CD4-positive, alpha-beta T cell (primary cell): ENCODE measurements at regions not wholly inside any gene's neighbourhood (a gene's known extent, or its start where the extent isn't known, plus 50 kb on each side); places are given as distances from the start of the nearest gene placed in this dataset.

Source experiments
- ATAC-seq: fragments of 200-7000 bp; cut with Tn5 transposase; one replicate; pipeline ENCODE4 v1.10.0; 2022; ENCODE audit warnings: mild to moderate bottlenecking; ENCODE audit not compliant: poor library complexity
- CTCF ChIA-PET: fragments of 350-600 bp; sonication (Branson Sonifier 250); formaldehyde crosslinking; loops from one replicate; lab custom pipeline; 2021; ENCODE audit warnings: antibody characterized with exemption, inconsistent platforms; lab: Charles Lee
- POLR2A ChIA-PET: fragments of 350-600 bp; sonication (Branson Sonifier 250); formaldehyde crosslinking; loops from one replicate; lab custom pipeline; 2021; ENCODE audit warnings: antibody characterized with exemption, inconsistent platforms; lab: Charles Lee
- DNase-seq, 14 experiments: peaks; one replicate each; pipeline ENCODE4 v3.0.0-alpha.2; 2013 to 2020; ENCODE audit warnings: mixed read lengths in 2 of 14
- H3K27ac ChIP-seq, 2 donors: one replicate each; pipeline versions ENCODE4 v1.5.1 to v1.7.0; 2013; ENCODE audit warnings: low read length in 2 of 2, low read depth in 1 of 2, mild to moderate bottlenecking in 1 of 2
- H3K27me3 ChIP-seq, 2 experiments: 1 replicate in 1 of 2; 2 replicates in 1 of 2; pipeline versions ENCODE4 v1.6.1 to v1.7.0; 2013; ENCODE audit warnings: low read length in 2 of 2, control low read depth in 1 of 2, mild to moderate bottlenecking in 1 of 2, moderate library complexity in 1 of 2; ENCODE audit not compliant: insufficient read depth in 2 of 2, control insufficient read depth in 1 of 2
- H3K36me3 ChIP-seq: one replicate; pipeline ENCODE4 v1.6.1; 2013; ENCODE audit warnings: low read length, control low read depth; ENCODE audit not compliant: insufficient read depth
- H3K4me1 ChIP-seq: one replicate; pipeline ENCODE4 v1.6.1; 2013; ENCODE audit warnings: low read length, control low read depth; ENCODE audit not compliant: insufficient read depth
- H3K4me3 ChIP-seq: one replicate; pipeline ENCODE4 v1.5.1; 2013; ENCODE audit warnings: mild to moderate bottlenecking, low read length, moderate library complexity
- H3K9me3 ChIP-seq, 2 experiments: 1 replicate in 1 of 2; 2 replicates in 1 of 2; pipeline versions ENCODE4 v1.6.1 to v1.7.0; 2013; ENCODE audit warnings: low read length in 2 of 2, mild to moderate bottlenecking in 2 of 2, control low read depth in 1 of 2, moderate library complexity in 1 of 2; ENCODE audit not compliant: control insufficient read depth in 1 of 2, insufficient read depth in 1 of 2
- H3K27ac Mint-ChIP-seq: one replicate; pipeline ENCODE4 v1.8.0; 2020; ENCODE audit warnings: mixed read lengths
- H3K27me3 Mint-ChIP-seq: one replicate; pipeline ENCODE4 v1.8.0; 2021; ENCODE audit warnings: mixed read lengths
- H3K36me3 Mint-ChIP-seq: one replicate; pipeline ENCODE4 v1.8.0; 2021; ENCODE audit warnings: low read depth, mixed read lengths
- H3K4me1 Mint-ChIP-seq: one replicate; pipeline ENCODE4 v1.8.0; 2021; ENCODE audit warnings: low read depth, mixed read lengths
- H3K4me3 Mint-ChIP-seq: one replicate; pipeline ENCODE4 v1.8.0; 2020; ENCODE audit warnings: mild to moderate bottlenecking, mixed read lengths
- H3K9me3 Mint-ChIP-seq: one replicate; pipeline ENCODE4 v1.8.0; 2020; ENCODE audit warnings: mixed read lengths
- intact Hi-C, 2 experiments: fragments of 100-400 bp; cut with DNase I in 1 of 2; cut with micrococcal nuclease in 1 of 2; formaldehyde crosslinking; loops; one replicate each; pipeline versions ENCODE4 v1.15.1 to v1.9.0; 2023 to 2025; cut with DNase I, micrococcal nuclease
- TF ChIP-seq, protein P1 (sequence below): fragments of 200-600 bp; IDR thresholded peaks from one replicate; pipeline ENCODE4 v1.8.0; 2022; ENCODE audit warnings: antibody characterized with exemption, mild to moderate bottlenecking

DNA sequence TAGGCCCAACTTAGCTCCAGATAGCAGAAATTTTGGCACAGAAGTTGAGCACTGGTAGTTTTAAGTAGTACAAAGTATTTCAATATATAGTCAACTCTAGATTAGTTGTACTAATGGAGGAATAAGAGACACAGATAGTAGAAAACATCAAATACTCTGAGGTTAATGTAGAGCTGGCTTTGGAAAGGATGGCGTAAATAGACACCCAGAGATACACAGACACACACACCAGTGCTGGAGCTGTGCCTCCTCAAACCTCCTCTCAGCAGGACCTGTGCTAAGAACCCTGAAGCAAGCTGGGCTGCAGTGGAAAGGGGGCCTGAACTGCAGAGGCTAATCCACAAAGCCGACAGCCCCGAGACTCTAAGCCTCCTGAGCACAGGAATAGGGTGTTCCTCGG is 67.0 kb upstream of the EDEM3 start:
- Histone ChIP-seq H3K4me1 (no peaks in the 10 kb centered on the region), H3K4me3 (no peak overlapping the region), H3K9me3 (no peaks in the 10 kb centered on the region), H3K27ac (no peak overlapping the region), H3K27me3 (no peaks in the 10 kb centered on the region), H3K36me3 (peaks cover 61% of the 10 kb centered on the region)
- H3K4me3 Mint-ChIP-seq, result no peak overlapping the region
- CTCF ChIA-PET, result no interaction called here
- H3K9me3 Mint-ChIP-seq, result no peaks in the 10 kb centered on the region
- ATAC-seq (no peak), DNase-seq (no peak)
- TF ChIP-seq, protein P1, sequence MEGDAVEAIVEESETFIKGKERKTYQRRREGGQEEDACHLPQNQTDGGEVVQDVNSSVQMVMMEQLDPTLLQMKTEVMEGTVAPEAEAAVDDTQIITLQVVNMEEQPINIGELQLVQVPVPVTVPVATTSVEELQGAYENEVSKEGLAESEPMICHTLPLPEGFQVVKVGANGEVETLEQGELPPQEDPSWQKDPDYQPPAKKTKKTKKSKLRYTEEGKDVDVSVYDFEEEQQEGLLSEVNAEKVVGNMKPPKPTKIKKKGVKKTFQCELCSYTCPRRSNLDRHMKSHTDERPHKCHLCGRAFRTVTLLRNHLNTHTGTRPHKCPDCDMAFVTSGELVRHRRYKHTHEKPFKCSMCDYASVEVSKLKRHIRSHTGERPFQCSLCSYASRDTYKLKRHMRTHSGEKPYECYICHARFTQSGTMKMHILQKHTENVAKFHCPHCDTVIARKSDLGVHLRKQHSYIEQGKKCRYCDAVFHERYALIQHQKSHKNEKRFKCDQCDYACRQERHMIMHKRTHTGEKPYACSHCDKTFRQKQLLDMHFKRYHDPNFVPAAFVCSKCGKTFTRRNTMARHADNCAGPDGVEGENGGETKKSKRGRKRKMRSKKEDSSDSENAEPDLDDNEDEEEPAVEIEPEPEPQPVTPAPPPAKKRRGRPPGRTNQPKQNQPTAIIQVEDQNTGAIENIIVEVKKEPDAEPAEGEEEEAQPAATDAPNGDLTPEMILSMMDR, result no peak
- H3K27ac Mint-ChIP-seq, result no peak overlapping the region
- H3K4me1 Mint-ChIP-seq, result peaks cover 4% of the 10 kb centered on the region
- intact Hi-C loops, result no loop called here
- H3K36me3 Mint-ChIP-seq, result peaks cover 25% of the 10 kb centered on the region
- POLR2A ChIA-PET, result no interaction called here
- H3K27me3 Mint-ChIP-seq, result no peaks in the 10 kb centered on the region

- H3K4me1 ChIP-seq, result no peaks in the 10 kb centered on the region
- TF ChIP-seq, protein P1, result no peak
- intact Hi-C loops, result no loop called here
- H3K9me3 ChIP-seq, result no peaks in the 10 kb centered on the region
- peaks cover 60% of the 10 kb centered on the region for H3K36me3 ChIP-seq
- H3K4me3 Mint-ChIP-seq, result no peak overlapping the region
- no peak overlapping the region for H3K4me3 ChIP-seq
- CTCF ChIA-PET, result interaction anchor here (0.5 kb wide), 1 partner anchor 130 kb away, joined by 3 read pairs; no protein-coding TSS in a partner anchor
- peaks cover 4% of the 10 kb centered on the region for H3K4me1 Mint-ChIP-seq
- POLR2A ChIA-PET, result no interaction called here
- peaks cover 25% of the 10 kb centered on the region for H3K36me3 Mint-ChIP-seq
- no peaks in the 10 kb centered on the region for H3K27me3 Mint-ChIP-seq
- no peak overlapping the region for H3K27ac ChIP-seq
- no peaks in the 10 kb centered on the region for H3K9me3 Mint-ChIP-seq
- H3K27me3 ChIP-seq, result no peaks in the 10 kb centered on the region
- DNase-seq, result no peak
- no peak for ATAC-seq
- no peak overlapping the region for H3K27ac Mint-ChIP-seq
Observed at GRCh38 chr1:184820956-184821355, 66.3 kb upstream of the EDEM3 start.

DNA sequence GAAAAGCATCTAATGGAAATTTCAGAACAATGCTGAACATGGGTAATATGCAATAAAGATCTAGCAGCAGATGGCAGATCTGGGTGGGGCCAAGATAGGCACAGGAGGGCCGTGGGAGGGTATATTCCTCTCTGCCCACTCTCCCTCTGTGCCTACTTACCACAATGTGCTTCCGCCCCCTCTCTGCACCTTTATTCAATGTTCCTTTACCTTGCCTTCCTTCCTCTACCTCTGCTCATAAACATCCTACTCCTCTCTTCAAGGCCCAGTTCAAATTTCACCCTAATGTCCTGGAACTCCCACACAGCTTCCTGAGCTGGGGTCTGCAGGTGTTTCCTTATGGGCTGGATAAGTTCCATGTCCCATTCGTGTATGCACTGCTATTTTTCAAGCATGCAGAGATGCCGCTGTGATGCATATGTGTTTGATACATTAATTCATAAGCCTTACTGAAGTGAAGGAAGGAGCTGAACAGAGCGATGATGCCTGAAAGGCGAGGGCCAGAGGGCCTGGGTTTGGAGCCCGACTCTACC is 65.6 kb upstream of the EDEM3 start:
- Mint-ChIP-seq H3K4me1 (peaks cover 4% of the 10 kb centered on the region), H3K36me3 (peaks cover 25% of the 10 kb centered on the region), H3K27ac (no peak overlapping the region), H3K9me3 (no peaks in the 10 kb centered on the region), H3K4me3 (no peak overlapping the region), H3K27me3 (no peaks in the 10 kb centered on the region)
- H3K36me3 ChIP-seq, result peaks cover 60% of the 10 kb centered on the region
- CTCF ChIA-PET, result no interaction called here
- H3K4me3 ChIP-seq, result no peak overlapping the region
- no peaks in the 10 kb centered on the region for H3K9me3 ChIP-seq
- intact Hi-C loops, result no loop called here
- POLR2A ChIA-PET, result no interaction called here
- ATAC-seq (no peak), DNase-seq (no peak)
- no peaks in the 10 kb centered on the region for H3K4me1 ChIP-seq
- H3K27me3 ChIP-seq, result no peaks in the 10 kb centered on the region
- no peak overlapping the region for H3K27ac ChIP-seq
- TF ChIP-seq, protein P1, result no peak
